ENCODE measurements at regions not wholly inside any gene's neighbourhood (a gene's known extent, or its start where the extent isn't known, plus 50 kb on each side); places are given as distances from the start of the nearest gene placed in this dataset.

- DNase-seq (ENCODE audit: low read depth): no peak
Measured at GRCh38 chr4:19720610-19721009, 531.1 kb upstream of the SLIT2 start.

DNA sequence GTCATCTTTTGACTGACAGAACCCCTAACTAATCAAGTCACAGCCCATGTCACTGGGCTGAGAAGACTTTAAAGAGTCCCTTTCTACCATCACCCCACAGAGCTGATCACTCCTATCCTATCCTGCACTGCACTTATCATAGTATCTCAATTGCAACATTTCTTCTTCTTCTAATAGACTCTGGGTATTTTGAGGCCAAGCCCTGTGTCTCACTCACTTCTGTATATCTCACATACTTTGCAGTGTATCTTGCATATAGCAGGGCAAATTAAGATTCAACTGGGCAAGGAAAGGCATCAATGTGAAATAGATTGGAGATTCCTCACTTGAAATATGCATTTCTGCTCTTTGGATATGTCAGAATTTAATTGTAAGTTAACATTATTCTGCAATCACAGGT is 531.5 kb upstream of the SLIT2 start:
- no peak for DNase-seq (ENCODE audit: low read depth)

GRCh38 chr4:19711871-19712270 is 539.8 kb upstream of the SLIT2 start:
- no peak for DNase-seq (ENCODE audit: low read depth)

DNA sequence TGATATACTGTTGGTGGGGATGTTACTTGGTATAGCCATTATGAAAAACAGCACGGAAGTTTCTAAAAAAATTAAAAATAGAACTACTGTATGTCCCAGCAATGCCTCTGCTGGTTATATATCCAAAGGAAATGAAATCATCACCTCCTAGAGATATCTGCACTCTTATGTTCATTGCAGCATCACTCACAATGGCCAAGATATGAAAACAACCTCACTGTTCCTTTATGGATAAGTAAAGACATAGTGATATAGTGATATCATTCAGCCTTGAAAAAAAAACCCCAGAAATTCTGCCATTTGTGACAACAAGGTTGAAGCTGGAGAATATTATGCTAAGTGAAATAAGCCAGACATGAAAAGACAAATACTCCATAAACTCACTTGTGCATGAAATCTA is 543.8 kb upstream of the SLIT2 start:
- DNase-seq (ENCODE audit: low read depth): no peak

DNA sequence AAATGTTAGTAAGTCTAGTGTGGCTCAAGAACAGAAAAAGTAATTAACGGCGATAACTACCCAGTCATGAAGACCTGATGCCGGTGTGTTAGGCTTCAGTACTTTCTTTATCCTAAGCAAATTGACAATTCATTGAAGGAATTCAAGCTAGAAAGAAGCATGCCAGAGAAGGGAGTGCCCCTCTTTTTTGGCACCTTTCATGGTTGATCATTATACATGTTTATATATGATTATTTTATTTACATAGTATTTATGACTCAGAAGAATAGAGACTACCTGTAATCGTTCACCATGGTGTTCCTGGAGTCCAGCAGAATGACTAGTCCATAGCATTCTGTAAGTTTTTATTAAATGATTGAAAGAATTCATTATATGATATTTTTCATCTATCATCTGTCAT is 548.3 kb upstream of the SLIT2 start:
- no peak for DNase-seq (ENCODE audit: low read depth)

DNA sequence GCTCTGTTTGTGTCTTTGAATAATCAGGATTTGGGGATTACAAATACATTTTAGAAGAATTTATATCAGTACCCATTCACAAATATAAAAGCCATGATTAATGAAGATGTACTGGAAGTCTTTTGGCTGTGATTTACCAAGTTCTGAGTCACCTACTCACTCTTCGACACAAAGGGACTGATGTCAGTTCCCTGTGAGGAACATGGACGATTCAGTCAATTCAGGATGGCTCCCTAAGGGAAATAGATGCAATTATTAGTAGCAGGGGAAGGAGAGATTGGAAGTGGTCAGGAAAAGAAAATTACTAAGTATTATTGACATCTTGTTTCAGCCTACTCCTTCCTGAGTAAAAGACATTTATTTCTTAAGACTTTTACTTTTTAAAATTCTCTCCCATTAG is 550.7 kb upstream of the SLIT2 start:
- no peak for DNase-seq (ENCODE audit: low read depth)

DNA sequence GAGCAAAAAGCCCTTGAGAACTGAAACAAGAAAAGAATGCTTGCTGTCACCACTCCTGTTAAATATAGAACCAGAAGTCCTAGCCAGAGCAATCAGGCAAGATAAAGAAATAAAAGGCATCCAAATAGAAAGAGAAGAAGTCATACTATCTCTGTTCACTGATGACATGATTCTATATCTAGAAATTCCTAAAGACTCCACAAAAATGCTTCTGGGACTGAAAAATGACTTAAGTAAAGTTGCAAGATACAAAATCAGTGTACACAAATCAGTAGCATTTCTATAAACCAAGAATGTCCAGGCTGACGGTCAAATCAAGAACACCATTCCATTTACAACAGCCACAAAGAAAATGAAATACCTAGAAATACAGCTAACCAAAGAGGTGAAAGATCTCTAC is 552.7 kb upstream of the SLIT2 start:
- no peak for DNase-seq (ENCODE audit: low read depth)

DNA sequence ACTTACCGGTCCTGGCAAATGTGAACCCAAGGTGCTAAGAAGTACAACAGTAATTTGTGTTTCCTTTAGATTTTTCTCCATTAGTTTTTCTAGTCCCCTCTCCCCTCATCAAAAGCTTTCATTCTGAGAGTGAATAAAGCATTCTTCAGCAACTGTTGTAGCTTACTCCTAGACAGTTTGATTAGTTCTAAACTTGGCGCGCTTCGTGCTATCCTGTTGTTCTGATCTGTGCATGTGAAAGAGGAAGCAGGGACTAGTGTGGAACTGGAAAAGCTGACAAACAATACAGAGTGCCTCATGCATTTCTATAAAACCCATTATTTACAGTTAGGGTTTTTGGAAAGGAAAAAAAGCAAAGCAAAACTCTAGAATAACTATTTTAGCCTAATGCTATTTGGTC is 556.9 kb upstream of the SLIT2 start:
- no peak for DNase-seq (ENCODE audit: low read depth)

GRCh38 chr4:19693936-19694570 is 557.7 kb upstream of the SLIT2 start:
- DNase-seq (ENCODE audit: low read depth): no peak

DNA sequence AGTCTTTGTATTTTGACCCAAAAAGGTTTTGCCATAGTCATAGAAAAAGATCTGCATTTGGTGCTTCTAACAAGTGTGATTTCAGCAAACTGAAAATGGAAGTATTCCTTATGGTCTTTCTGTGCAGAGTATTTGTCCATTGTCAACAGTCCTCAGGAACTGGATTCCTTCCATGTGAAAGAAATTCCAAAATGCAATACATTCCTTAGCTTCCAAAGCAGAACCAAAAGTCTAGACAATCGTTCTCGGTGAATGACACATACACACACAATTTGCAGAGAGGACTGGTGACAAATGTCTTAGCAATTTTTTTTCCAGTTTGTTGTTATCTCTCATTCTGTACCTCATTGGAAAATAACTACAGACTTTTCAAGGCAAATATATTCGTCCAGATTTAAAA is 562.2 kb upstream of the SLIT2 start:
- no peak for DNase-seq (ENCODE audit: low read depth)

GRCh38 chr4:19686456-19686855 is 565.2 kb upstream of the SLIT2 start:
- DNase-seq (ENCODE audit: low read depth): no peak

DNA sequence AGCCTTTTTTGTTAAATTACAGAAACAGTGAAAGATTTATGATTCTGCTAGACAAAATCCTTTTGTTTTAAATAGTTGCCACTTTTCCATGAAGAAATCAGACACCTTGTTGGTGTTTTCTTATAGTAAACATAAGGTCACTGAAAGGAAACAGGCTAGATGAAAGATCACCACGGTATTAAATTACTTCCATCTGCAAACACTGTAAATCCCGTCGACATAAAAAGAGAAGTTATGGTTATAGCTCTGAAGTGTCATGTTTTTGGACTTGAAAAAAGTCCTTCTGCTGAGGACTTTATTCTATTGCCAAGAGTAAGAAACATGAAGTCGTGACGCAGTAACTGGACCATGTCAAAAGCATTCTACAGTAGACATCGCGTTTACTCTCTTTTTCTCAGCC is 567.6 kb upstream of the SLIT2 start:
- DNase-seq (ENCODE audit: low read depth): no peak

DNA sequence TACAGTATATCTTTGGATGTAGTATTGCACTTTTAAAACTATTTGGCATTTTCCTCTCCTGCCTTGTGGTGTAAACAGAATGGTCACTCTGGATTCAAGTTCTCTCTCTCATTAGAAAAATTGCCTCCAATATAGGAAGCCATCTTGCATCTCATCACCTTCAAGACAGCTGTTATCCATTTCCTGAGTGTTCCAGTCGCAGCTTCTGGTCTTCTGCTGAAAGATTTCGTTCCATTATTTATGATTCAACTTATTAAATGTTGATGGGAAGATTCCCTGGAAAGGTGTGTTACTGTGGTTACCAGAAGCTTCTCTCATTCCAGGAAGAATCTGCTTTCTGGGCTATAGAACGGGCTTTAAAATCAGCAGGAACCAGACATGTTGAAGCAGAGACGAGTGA is 568.3 kb upstream of the SLIT2 start:
- DNase-seq (ENCODE audit: low read depth): no peak

GRCh38 chr4:19677211-19677610 is 574.5 kb upstream of the SLIT2 start:
- DNase-seq (ENCODE audit: low read depth): no peak

- no peak for DNase-seq (ENCODE audit: low read depth)
Measured at GRCh38 chr4:19675172-19675811, 576.4 kb upstream of the SLIT2 start.

GRCh38 chr4:19659101-19659500 is 592.6 kb upstream of the SLIT2 start:
- no peak for DNase-seq (ENCODE audit: low read depth)

DNA sequence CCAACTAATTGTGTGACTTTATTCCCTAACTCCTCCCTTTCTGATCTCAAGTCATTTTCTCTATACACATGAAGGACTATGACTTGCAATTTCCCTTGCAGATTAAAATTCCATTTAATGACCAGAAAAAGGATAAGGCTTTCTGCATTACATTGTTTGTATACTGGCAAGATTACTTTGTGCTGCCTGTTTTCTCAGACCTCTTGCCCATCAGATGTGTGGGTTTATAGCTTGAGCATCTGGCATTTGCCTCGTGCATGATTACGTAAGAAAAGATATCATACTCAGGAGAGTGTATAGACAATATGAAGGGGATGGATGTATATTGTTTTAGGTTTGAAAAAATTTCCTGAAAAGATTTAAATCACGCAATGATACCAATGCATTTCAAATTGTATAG is 593.8 kb upstream of the SLIT2 start:
- DNase-seq (ENCODE audit: low read depth): no peak

- no peak for DNase-seq (ENCODE audit: low read depth)
Measured at GRCh38 chr4:19655666-19656065, 596.0 kb upstream of the SLIT2 start.

- DNase-seq (ENCODE audit: low read depth): no peak
Measured at GRCh38 chr4:19650903-19651864, 600.5 kb upstream of the SLIT2 start.

GRCh38 chr4:19645589-19645988 is 606.1 kb upstream of the SLIT2 start:
- DNase-seq (ENCODE audit: low read depth): no peak

DNA sequence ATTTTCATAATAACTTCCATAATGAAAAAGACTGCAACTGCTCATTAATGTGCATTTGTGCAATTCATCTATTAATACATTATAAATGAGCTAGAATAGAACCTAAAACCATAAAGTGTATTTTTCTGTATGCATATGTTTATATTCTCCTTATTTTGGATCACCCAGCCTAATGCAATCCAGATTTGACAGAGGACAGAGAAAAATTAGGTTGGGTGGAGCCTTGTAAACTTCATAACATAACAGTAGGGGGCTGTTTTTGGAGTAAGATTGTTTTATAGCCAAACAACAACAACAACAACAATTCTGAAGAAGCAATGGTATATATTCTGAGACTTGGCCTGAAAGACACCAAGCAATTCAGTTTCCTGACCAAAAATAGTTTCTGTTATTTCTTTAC is 615.3 kb upstream of the SLIT2 start:
- DNase-seq (ENCODE audit: low read depth): no peak

DNA sequence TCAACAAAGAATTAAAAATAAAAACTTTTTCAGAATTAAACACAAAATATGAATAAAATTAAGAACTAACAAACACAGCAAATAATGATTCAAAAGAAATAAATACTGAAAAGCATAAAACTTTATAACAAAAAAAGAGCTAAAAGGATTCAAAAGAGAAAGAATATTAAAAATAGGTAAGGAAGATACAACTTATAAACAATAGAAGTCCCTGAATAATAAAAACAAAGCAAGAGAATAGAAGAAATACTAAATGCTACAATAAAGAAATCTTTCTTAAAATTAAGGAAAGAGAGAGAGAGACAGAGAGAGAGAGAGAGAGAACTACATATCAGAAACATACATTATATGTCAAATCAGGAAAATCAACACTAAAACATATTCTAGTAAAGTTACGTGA is 619.9 kb upstream of the SLIT2 start:
- no peak for DNase-seq (ENCODE audit: low read depth)

GRCh38 chr4:19623866-19624265 is 627.8 kb upstream of the SLIT2 start:
- no peak for DNase-seq (ENCODE audit: low read depth)
